CD4-positive, CD25-positive, alpha-beta regulatory T cell (primary cell): ENCODE measurements at regions not wholly inside any gene's neighbourhood (a gene's known extent, or its start where the extent isn't known, plus 50 kb on each side); places are given as distances from the start of the nearest gene placed in this dataset.

ENCODE experiments used
- ATAC-seq, 2 donors: fragments of 150-1000 bp; cut with Tn5 transposase; one replicate each; pipeline ENCODE4 v1.10.0; 2021; ENCODE audit warnings: low read depth in 2 of 2, moderate number of reproducible peaks in 2 of 2, moderate library complexity in 1 of 2
- DNase-seq, 3 donors: peaks; one replicate each; pipeline versions ENCODE4 v3.0.0 to v3.0.0-alpha.2; 2012 to 2022; ENCODE audit warnings: mixed read lengths in 1 of 3
- H3K27ac ChIP-seq: one replicate; pipeline ENCODE4 v1.7.0; 2013; ENCODE audit warnings: mild to moderate bottlenecking, low read length; ENCODE audit not compliant: insufficient read depth, poor library complexity, severe bottlenecking
- H3K27me3 ChIP-seq: one replicate; pipeline ENCODE4 v1.7.0; 2013; ENCODE audit warnings: low read length; ENCODE audit not compliant: control insufficient read depth, insufficient read depth
- H3K36me3 ChIP-seq: one replicate; pipeline ENCODE4 v1.7.0; 2013; ENCODE audit warnings: mild to moderate bottlenecking, low read length, moderate library complexity; ENCODE audit not compliant: control insufficient read depth, insufficient read depth
- H3K4me1 ChIP-seq: 2 replicates; pipeline ENCODE4 v1.7.0; 2013; ENCODE audit warnings: mild to moderate bottlenecking, low read length; ENCODE audit not compliant: insufficient read depth, control insufficient read depth, poor library complexity, severe bottlenecking
- H3K4me3 ChIP-seq: one replicate; pipeline ENCODE4 v1.7.0; 2013; ENCODE audit warnings: low read depth, mild to moderate bottlenecking, low read length, moderate library complexity
- H3K9me3 ChIP-seq, 2 experiments: 1 replicate in 1 of 2; 2 replicates in 1 of 2; pipeline ENCODE4 v1.7.0; 2013; ENCODE audit warnings: low read length in 2 of 2, mild to moderate bottlenecking in 1 of 2, moderate library complexity in 1 of 2; ENCODE audit not compliant: control insufficient read depth in 2 of 2
- H3K27ac Mint-ChIP-seq, 3 donors: one replicate each; pipeline ENCODE4 v1.8.0; 2020 to 2022; ENCODE audit warnings: mild to moderate bottlenecking in 3 of 3, mixed read lengths in 3 of 3, moderate library complexity in 2 of 3
- H3K27me3 Mint-ChIP-seq: one replicate; pipeline ENCODE4 v1.8.0; 2022; ENCODE audit warnings: mild to moderate bottlenecking, mixed read lengths
- H3K36me3 Mint-ChIP-seq: one replicate; pipeline ENCODE4 v1.8.0; 2020; ENCODE audit warnings: mixed read lengths
- H3K4me1 Mint-ChIP-seq, 4 donors: one replicate each; pipeline ENCODE4 v1.8.0; 2020 to 2022; ENCODE audit warnings: mixed read lengths in 4 of 4, mild to moderate bottlenecking in 1 of 4
- H3K4me3 Mint-ChIP-seq, 4 donors: one replicate each; pipeline ENCODE4 v1.8.0; 2020 to 2022; ENCODE audit warnings: mild to moderate bottlenecking in 4 of 4, mixed read lengths in 4 of 4, moderate library complexity in 3 of 4
- H3K9me3 Mint-ChIP-seq, 7 donors: one replicate each; pipeline ENCODE4 v1.8.0; 2020 to 2022; ENCODE audit warnings: mixed read lengths in 7 of 7, mild to moderate bottlenecking in 3 of 7, moderate library complexity in 2 of 7

- Histone ChIP-seq H3K36me3 (no peaks in the 10 kb centered on the region), H3K9me3 (no peaks in the 10 kb centered on the region), H3K27me3 (no peaks in the 10 kb centered on the region), H3K4me1 (no peaks in the 10 kb centered on the region), H3K4me3 (no peak overlapping the region), H3K27ac (no peak overlapping the region)
- no peak overlapping the region for H3K4me3 Mint-ChIP-seq
- H3K4me1 Mint-ChIP-seq, result no peaks in the 10 kb centered on the region
- H3K27me3 Mint-ChIP-seq, result no peaks in the 10 kb centered on the region
- no peaks in the 10 kb centered on the region for H3K36me3 Mint-ChIP-seq
- no peak for ATAC-seq
- no peaks in the 10 kb centered on the region for H3K9me3 Mint-ChIP-seq
- no peak overlapping the region for H3K27ac Mint-ChIP-seq
- DNase-seq, result no peak
Observed at GRCh38 chr1:5009376-5010065, 355.1 kb downstream of the AJAP1 start.

DNA sequence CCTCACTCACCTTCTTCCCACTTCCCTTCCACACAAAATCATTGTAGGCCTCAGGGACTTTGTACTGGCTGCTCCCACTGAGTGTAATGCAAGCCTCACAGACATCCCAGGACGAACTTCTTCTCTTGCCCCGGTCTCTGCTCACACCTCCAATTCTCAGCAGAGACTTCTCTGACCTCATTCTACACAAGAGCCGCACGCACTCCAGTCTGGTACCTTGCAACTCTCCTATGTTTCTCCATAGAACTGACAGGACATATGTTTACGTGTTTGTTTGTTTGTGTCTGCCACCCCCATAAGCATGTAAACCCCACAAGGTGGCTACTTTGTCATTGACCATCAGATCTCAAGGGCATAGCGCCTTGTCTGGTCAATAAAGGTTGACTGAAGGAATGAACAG, 350.8 kb downstream of the AJAP1 start:
- H3K4me3 Mint-ChIP-seq, result no peak overlapping the region
- no peaks in the 10 kb centered on the region for H3K36me3 ChIP-seq
- H3K27me3 ChIP-seq, result no peaks in the 10 kb centered on the region
- DNase-seq (no peak), ATAC-seq (no peak)
- H3K27ac ChIP-seq, result no peak overlapping the region
- peaks cover 0 to 4% (median 2%) of the 10 kb centered on the region in 7 donors for H3K9me3 Mint-ChIP-seq
- H3K27me3 Mint-ChIP-seq, result no peaks in the 10 kb centered on the region
- no peaks in the 10 kb centered on the region for H3K4me1 ChIP-seq
- no peaks in the 10 kb centered on the region for H3K9me3 ChIP-seq
- peak overlapping the region in 1 of 3 donors; percentile 54 for H3K27ac Mint-ChIP-seq
- H3K4me1 Mint-ChIP-seq, result no peaks in the 10 kb centered on the region
- H3K4me3 ChIP-seq, result no peak overlapping the region
- H3K36me3 Mint-ChIP-seq, result no peaks in the 10 kb centered on the region

- Mint-ChIP-seq H3K4me1 (no peaks in the 10 kb centered on the region), H3K27ac (no peak overlapping the region), H3K9me3 (peaks cover 0 to 5% (median 2%) of the 10 kb centered on the region in 7 donors), H3K27me3 (no peaks in the 10 kb centered on the region), H3K4me3 (no peak overlapping the region), H3K36me3 (no peaks in the 10 kb centered on the region)
- no peaks in the 10 kb centered on the region for H3K36me3 ChIP-seq
- ATAC-seq (no peak), DNase-seq (no peak)
- no peaks in the 10 kb centered on the region for H3K27me3 ChIP-seq
- H3K4me3 ChIP-seq, result no peak overlapping the region
- H3K27ac ChIP-seq, result no peak overlapping the region
- no peaks in the 10 kb centered on the region for H3K9me3 ChIP-seq
- H3K4me1 ChIP-seq, result no peaks in the 10 kb centered on the region
Observed at GRCh38 chr1:5002676-5003075, 348.3 kb downstream of the AJAP1 start.

DNA sequence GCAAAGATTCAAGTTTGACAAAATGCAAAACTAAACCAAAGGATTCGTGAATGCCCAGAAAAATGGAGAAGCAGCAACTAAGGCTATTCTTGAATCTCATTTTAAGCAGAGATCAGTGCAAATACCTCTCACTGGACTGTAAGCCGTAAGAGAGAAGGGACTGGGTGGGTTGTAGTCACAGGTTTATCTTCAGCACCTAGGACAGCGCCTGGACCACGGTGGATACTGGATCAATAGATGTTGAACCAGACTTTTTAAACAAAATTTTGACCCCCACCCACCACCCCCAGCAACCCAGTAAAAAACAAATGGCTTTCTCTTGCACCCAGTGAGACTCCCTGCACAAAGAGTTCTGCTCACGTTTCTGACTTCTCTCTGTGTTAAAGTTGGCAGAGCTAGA, 347.1 kb downstream of the AJAP1 start:
- H3K4me1 ChIP-seq, result no peaks in the 10 kb centered on the region
- no peaks in the 10 kb centered on the region for H3K36me3 ChIP-seq
- DNase-seq (no peak), ATAC-seq (no peak)
- Mint-ChIP-seq H3K4me3 (no peak overlapping the region), H3K9me3 (peaks cover 0 to 5% (median 2%) of the 10 kb centered on the region in 7 donors), H3K4me1 (no peaks in the 10 kb centered on the region), H3K36me3 (no peaks in the 10 kb centered on the region), H3K27ac (no peak overlapping the region), H3K27me3 (no peaks in the 10 kb centered on the region)
- no peak overlapping the region for H3K27ac ChIP-seq
- H3K27me3 ChIP-seq, result no peaks in the 10 kb centered on the region
- no peaks in the 10 kb centered on the region for H3K9me3 ChIP-seq
- no peak overlapping the region for H3K4me3 ChIP-seq

- no peak overlapping the region for H3K27ac Mint-ChIP-seq
- DNase-seq, result no peak
- Histone ChIP-seq H3K9me3 (no peaks in the 10 kb centered on the region), H3K4me1 (no peaks in the 10 kb centered on the region), H3K27ac (no peak overlapping the region), H3K27me3 (no peaks in the 10 kb centered on the region), H3K4me3 (no peak overlapping the region), H3K36me3 (no peaks in the 10 kb centered on the region)
- no peaks in the 10 kb centered on the region for H3K27me3 Mint-ChIP-seq
- ATAC-seq, result no peak
- no peak overlapping the region for H3K4me3 Mint-ChIP-seq
- peaks cover 0 to 2% (median 0%) of the 10 kb centered on the region in 7 donors for H3K9me3 Mint-ChIP-seq
- no peaks in the 10 kb centered on the region for H3K4me1 Mint-ChIP-seq
- no peaks in the 10 kb centered on the region for H3K36me3 Mint-ChIP-seq
Observed at GRCh38 chr1:4986306-4986705, 331.9 kb downstream of the AJAP1 start.

DNA sequence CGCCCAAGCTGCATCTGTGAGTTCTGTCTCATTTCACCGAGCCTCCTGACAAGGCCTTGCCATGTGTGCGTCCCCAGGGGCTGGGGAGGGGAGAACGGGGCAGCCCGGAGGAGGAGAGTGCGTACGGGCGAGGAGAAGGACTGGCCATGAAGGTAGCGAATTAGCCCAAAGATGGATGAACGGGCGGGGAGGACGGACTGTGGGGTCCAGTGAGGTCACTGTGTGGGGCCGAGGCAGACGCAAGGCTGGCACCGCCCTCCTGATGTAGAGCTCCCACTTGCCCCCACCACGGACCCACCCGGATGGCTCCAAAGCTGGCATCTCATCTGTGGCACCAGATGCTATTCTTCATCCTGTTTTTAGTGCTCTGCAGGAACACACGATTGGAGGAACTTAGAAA, 330.4 kb downstream of the AJAP1 start:
- no peak overlapping the region for H3K27ac Mint-ChIP-seq
- H3K4me3 Mint-ChIP-seq, result no peak overlapping the region
- no peaks in the 10 kb centered on the region for H3K36me3 Mint-ChIP-seq
- Histone ChIP-seq H3K27me3 (no peaks in the 10 kb centered on the region), H3K4me1 (no peaks in the 10 kb centered on the region), H3K9me3 (no peaks in the 10 kb centered on the region), H3K4me3 (no peak overlapping the region), H3K36me3 (no peaks in the 10 kb centered on the region), H3K27ac (no peak overlapping the region)
- H3K4me1 Mint-ChIP-seq, result no peaks in the 10 kb centered on the region
- peaks cover 0 to 2% (median 0%) of the 10 kb centered on the region in 7 donors for H3K9me3 Mint-ChIP-seq
- DNase-seq (no peak), ATAC-seq (no peak)
- no peaks in the 10 kb centered on the region for H3K27me3 Mint-ChIP-seq

DNA sequence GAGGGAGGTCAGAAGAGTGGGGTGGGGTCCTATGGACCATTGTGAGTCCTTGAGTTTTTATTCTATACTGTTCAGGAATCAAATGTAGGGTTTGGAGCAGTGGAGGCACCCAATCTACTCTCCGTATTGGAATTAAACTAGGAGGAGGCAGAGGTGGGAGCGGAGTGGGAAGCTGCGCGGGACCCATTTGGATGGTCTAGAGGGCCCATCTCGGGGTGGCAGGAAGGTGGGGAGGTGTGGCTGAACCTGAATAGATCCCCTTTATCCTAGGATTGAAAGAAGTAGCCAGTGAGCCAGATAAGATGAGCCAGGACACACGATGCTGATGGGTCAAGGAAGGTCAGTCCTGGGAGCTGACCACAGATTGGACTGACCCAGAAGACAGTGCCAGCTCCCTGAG, 325.8 kb downstream of the AJAP1 start:
- no peak for DNase-seq
- Mint-ChIP-seq H3K4me3 (no peak overlapping the region), H3K27me3 (no peaks in the 10 kb centered on the region), H3K4me1 (no peaks in the 10 kb centered on the region), H3K27ac (no peak overlapping the region), H3K9me3 (peaks cover 0 to 3% (median 0%) of the 10 kb centered on the region in 7 donors), H3K36me3 (no peaks in the 10 kb centered on the region)
- no peak overlapping the region for H3K27ac ChIP-seq
- no peaks in the 10 kb centered on the region for H3K27me3 ChIP-seq
- H3K36me3 ChIP-seq, result no peaks in the 10 kb centered on the region
- H3K4me1 ChIP-seq, result no peaks in the 10 kb centered on the region
- no peaks in the 10 kb centered on the region for H3K9me3 ChIP-seq
- H3K4me3 ChIP-seq, result no peak overlapping the region
- no peak for ATAC-seq

DNA sequence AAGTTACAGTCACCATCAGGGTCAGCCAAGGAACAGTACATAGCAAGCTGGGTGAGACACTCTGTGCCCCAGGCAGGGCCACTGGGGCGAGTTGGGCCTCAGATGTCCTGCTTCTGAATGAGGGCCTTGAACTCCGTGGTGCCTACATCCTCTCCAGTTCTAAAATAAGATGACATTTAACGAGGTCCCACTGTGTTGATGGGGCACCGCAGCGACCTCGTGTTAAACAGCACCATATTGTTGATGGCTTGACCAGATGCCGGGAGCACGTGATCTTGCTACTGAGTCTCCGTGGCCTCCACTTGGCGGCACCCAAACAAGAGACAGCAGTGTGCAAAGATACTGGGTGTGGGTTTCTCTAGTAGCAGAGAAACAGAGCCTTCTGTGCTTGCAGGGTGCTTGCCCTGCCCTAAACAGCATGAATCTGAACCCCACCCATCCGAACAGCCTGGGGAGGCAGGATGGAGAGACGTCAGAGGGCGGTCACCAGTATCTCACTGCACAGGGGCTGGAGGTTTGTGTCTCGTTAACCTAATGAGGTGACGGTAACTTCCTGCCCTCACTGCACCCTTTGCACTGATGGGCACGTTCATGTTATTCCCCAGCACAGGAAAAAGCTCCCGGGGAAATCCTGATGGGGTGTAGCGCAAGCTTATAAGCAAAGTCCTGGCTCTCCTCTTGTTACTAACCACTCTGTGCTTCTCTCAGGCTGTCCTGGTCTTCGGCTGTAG, 324.4 kb downstream of the AJAP1 start:
- H3K27ac ChIP-seq, result no peak overlapping the region
- DNase-seq (no peak), ATAC-seq (no peak)
- H3K9me3 ChIP-seq, result no peaks in the 10 kb centered on the region
- H3K36me3 Mint-ChIP-seq, result no peaks in the 10 kb centered on the region
- no peaks in the 10 kb centered on the region for H3K27me3 Mint-ChIP-seq
- no peaks in the 10 kb centered on the region for H3K4me1 Mint-ChIP-seq
- no peak overlapping the region for H3K4me3 Mint-ChIP-seq
- H3K36me3 ChIP-seq, result no peaks in the 10 kb centered on the region
- peaks cover 0 to 5% (median 0%) of the 10 kb centered on the region in 7 donors for H3K9me3 Mint-ChIP-seq
- H3K27ac Mint-ChIP-seq, result no peak overlapping the region
- H3K4me3 ChIP-seq, result no peak overlapping the region
- no peaks in the 10 kb centered on the region for H3K27me3 ChIP-seq
- H3K4me1 ChIP-seq, result no peaks in the 10 kb centered on the region
